Inflammatory macrophage treated with lipopolysaccharide for 4 hours (primary cell): ENCODE measurements at regions not wholly inside any gene's neighbourhood (a gene's known extent, or its start where the extent isn't known, plus 50 kb on each side); places are given as distances from the start of the nearest gene placed in this dataset.

ENCODE experiments used
- DNase-seq: peaks from one replicate; pipeline ENCODE4 v3.0.0-alpha.2; 2020

GRCh38 chr17:73997059-73997458, 206.4 kb upstream of the RPL38 start:
- DNase-seq = no peak

DNA sequence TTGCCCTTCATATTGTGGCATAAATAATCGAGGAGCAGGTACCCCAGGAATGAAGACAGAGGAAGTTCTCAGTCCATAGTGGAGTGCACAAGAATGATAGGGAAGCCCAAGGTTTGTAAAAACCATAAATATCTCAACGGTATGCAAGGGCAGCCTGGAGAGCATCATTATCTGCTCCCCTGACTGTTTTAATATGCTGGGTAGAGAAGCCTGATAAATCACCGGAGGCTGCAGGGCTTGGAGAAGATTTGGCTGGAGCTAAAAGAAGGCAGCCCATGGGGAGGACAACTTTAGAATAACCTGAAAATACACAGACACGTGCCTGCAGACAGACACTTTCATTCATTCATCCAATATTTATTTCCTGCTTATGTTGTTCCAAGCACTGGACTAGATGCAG, 205.2 kb upstream of the RPL38 start:
- DNase-seq = no peak

GRCh38 chr17:73998653-73999645, 204.5 kb upstream of the RPL38 start:
- DNase-seq = no peak

- DNase-seq = no peak
These were observed 202.3 kb upstream of the RPL38 start for GRCh38 chr17:74001145-74001544.

DNA sequence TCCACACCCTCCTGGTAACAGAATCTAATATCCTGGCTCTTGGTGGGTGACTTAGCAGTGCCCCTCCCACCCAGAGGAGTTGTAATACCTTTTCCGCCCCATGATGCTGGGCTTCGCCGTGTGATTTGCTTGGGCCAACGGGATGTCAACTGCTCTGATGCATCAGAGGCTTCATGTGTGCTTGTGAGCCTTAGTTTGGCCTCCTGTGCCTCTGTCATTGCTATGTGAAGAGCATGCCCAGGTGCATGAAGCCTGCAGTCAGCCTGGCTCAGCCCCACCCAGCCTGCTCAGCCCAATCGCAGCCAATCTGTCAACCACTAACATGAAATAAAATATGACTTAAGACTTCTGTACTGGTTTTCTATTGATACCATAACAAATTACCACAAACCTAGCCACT, 201.2 kb upstream of the RPL38 start:
- DNase-seq = no peak

- no peak for DNase-seq
These were observed 199.4 kb upstream of the RPL38 start for GRCh38 chr17:74004056-74004455.

DNA sequence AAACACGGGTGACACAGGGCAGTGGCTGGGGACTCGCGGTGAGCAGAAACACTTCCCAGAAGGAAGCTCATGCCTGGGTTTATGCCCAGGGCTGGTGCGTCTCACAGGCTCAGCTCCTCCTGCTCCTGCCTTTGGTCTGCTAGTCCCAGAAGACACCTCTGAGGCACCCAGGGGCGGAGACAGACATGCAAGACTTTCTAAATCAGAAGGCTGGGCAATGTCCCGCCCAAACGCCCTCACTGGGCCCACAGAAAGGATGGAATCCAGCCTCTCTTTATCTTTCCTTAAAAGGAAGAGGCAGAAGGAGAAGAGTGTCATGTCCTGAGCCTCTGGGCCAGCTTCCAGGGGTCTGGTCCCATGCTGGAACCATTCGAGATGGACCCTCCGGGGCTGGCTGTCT, 197.7 kb upstream of the RPL38 start:
- no peak for DNase-seq

- DNase-seq = no peak
These were observed 197.1 kb upstream of the RPL38 start for GRCh38 chr17:74006371-74006770.

DNA sequence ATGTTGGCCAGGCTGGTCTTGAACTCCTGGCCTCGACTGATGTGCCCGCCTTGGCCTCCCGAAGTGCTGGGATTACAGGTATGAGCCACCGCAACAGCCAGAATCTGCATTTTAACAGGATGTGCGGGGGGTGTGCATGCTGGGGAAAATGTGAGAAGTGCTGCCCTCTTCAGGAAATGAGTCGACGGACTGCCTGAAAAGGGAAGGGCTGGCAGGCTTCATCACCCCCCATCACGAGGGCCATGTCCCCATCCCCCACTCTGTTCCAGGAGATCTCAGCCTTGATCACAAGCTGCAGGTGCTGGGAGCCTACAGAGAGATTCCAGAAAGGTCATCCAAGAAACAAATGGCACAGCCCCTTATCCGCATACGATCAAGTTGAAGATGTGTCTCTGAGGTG, 195.3 kb upstream of the RPL38 start:
- DNase-seq = peak; percentile 45

DNA sequence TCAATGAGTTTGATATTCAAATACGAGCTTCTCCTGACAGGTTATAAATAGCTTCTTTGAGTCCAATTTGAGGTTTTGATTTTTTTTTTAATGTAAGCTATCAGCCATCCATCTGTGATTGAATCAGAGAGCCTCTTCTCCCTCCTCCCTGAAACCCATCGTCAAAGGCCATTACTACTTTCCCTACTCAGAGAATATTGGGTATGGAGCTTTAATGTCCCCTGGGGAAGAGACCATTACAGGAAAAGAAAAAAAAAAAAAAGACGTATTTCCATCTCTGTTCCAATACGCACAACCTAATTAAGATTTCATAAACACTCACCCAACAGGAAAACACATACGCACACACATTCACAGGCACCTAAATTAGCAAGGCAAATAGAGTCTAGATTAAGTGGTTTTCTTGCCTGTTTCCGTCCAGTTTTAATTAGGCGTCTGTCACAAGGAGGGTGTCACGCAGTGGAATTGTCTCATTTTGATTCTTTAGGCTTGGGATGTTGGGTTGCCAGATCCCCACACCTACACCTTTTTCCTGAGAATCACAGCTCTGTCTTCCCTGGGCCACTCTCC, 194.3 kb upstream of the RPL38 start:
- no peak for DNase-seq

GRCh38 chr17:74010903-74011302, 192.6 kb upstream of the RPL38 start:
- no peak for DNase-seq

GRCh38 chr17:74011966-74012365, 191.5 kb upstream of the RPL38 start:
- no peak for DNase-seq

GRCh38 chr17:74012465-74012864, 191.0 kb upstream of the RPL38 start:
- DNase-seq = peak; percentile 6

DNA sequence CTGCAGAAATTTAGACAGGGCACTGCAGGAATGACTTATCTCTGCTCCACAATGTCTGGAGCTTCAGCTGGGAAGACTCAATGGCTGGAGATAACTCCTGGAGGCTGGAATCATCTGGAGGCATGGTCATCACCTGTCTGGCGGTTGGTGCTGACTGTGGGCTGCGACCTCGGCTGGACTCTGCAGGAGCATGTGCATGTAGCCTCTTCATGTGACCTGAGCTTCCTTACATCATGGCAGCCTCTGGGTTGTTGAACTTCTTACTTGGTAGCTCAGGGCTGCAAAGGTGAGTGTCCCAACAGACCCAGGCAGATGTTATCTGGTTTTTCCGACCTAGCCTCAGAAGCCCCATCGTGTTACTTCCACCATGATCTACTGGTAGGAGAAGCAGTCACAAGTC, 188.2 kb upstream of the RPL38 start:
- no peak for DNase-seq

- no peak for DNase-seq
These were observed 187.5 kb upstream of the RPL38 start for GRCh38 chr17:74015990-74016389.

- DNase-seq = no peak
These were observed 187.0 kb upstream of the RPL38 start for GRCh38 chr17:74016461-74016860.

GRCh38 chr17:74017466-74017865, 186.0 kb upstream of the RPL38 start:
- no peak for DNase-seq

DNA sequence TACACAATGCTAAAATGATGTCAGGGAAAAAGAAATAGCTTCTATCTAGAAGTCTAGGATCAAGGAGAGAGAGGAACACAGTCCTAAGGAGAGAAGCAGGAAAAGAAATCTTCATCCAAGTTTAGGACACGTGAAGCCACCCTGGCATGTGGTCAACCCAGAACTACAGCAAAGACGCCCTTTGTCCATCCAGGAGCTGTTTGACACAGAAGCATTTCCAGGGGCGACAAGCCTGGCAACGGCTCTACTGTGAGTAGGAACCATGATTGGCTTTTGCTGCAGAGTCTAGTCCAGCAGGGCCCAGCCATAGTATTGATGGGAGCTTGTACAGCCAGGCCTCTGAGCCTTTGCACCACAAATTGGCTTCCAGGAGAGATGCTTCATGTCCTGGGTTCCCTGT, 185.4 kb upstream of the RPL38 start:
- no peak for DNase-seq

GRCh38 chr17:74019271-74019670, 184.2 kb upstream of the RPL38 start:
- DNase-seq = no peak

DNA sequence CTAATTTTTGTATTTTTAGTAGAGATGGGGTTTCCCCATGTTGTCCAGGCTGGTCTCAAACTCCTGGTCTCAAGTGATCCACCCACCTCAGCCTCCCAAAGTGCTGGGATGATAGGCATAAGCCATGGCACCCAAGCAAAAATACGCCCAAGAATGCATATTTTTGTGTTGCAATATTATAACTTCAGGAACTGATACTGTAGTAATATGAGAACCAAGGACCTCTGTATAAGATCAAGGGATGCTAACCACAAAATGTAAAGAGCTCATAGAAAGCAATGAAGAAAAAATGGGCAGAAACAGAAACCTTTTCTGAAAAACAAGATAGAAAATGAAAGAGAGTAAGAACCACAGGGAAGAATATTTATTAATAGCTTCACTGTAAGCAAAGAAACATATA, 183.6 kb upstream of the RPL38 start:
- peak; percentile 6 for DNase-seq

GRCh38 chr17:74020522-74020921, 183.0 kb upstream of the RPL38 start:
- DNase-seq = no peak

DNA sequence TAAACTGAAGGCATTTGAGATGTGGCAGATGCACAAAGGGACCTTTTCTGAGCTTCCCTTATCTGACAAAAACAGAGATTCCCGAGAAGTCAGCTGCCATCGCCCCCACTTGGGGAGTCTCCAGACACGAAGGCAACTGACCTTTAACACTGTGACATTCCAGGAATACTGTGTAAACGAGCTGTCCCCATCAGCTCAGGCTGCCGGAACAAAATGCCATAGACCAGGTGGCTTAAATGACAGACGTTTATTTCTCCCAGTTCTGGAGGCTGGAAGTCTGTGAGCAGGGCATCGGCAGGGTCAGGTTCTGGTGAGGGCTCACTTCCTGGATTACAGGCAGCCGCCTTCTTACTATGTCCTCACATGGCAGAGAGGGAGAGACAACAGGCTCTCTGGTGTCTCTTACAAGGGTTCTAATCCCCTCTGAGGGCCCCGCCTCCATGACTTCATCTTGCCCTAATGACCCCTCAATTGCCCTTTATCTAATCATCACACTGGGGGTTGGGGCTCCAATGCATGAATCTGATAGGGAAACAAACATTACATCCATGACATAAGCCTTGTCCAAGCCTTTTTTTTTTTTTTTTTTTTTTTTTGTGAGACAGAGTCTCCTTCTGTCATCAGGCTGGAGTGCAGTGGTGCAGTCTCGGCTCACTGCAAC, 178.5 kb upstream of the RPL38 start:
- DNase-seq = no peak

DNA sequence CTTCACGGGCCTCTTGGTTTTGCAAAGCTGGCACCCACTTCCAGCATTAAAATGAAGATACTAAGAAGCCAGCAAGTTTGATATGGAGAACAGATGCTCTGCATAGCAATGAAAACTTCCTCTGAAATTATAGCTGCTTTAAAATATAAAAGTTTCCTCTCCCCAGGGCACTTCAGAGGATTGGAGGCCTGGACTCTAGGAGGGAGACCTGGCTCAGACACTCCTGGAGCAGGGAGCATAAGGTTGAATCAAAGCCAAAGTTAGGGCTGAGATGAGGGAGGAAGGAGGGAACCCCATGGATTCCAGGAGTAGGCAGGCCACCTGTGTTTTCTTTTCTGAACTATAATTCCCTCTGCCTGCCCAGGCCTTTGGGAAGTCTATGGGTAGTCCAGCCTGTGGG, 176.0 kb upstream of the RPL38 start:
- no peak for DNase-seq
